GM13977 (cell line): ENCODE measurements at regions not wholly inside any gene's neighbourhood (a gene's known extent, or its start where the extent isn't known, plus 50 kb on each side); places are given as distances from the start of the nearest gene placed in this dataset.

Source experiments
- DNase-seq: peaks from one replicate; pipeline ENCODE4 v3.0.0; 2012; ENCODE audit warnings: low spot score
- in situ Hi-C: fragments of 300-500 bp; cut with MboI; formaldehyde crosslinking; loops from one replicate; pipeline ENCODE4 v1.12.0; 2022; ENCODE audit warnings: low sequenced_read_pairs, low pct_unique_long_range_greater_than_20kb, mixed read lengths, inconsistent platforms; ENCODE audit not compliant: unreplicated experiment
- TF ChIP-seq, protein P1 (sequence below): IDR thresholded peaks from 2 replicates; pipeline ENCODE4 v1.5.1; 2012; ENCODE audit warnings: mild to moderate bottlenecking, control low read depth; ENCODE audit not compliant: insufficient read depth; ENCODE audit errors: extremely low read depth, missing control alignments

DNA sequence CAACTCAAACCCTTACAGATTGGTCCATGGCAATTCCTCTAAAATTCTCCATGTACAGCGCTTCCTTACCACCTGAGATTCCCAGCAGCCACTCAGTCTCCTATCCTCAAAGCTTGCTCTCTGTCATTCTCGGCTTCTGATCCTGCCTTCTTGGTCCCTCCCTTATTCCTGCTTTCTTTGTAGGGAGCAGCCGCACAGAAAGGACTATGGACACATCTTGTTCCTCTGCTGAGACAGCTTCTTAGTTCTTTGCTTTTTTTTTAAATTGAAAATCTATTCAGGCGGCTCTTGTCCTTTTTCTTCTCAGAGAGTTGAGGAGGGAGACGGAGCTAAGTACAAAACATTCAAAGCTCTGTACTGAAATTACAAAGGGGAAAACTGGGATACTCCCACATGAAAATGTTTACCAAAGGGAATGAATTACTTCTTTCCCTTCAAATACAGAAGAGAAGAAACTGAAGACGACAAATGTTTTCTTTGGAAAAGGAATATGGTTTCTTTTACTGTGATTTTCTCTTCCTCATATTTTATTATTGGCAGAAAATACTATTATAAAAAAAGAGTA is 285.1 kb downstream of the IL20RB start:
- in situ Hi-C loops: no loop called here
- TF ChIP-seq, protein P1, sequence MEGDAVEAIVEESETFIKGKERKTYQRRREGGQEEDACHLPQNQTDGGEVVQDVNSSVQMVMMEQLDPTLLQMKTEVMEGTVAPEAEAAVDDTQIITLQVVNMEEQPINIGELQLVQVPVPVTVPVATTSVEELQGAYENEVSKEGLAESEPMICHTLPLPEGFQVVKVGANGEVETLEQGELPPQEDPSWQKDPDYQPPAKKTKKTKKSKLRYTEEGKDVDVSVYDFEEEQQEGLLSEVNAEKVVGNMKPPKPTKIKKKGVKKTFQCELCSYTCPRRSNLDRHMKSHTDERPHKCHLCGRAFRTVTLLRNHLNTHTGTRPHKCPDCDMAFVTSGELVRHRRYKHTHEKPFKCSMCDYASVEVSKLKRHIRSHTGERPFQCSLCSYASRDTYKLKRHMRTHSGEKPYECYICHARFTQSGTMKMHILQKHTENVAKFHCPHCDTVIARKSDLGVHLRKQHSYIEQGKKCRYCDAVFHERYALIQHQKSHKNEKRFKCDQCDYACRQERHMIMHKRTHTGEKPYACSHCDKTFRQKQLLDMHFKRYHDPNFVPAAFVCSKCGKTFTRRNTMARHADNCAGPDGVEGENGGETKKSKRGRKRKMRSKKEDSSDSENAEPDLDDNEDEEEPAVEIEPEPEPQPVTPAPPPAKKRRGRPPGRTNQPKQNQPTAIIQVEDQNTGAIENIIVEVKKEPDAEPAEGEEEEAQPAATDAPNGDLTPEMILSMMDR: no peak
- DNase-seq: no peak

DNA sequence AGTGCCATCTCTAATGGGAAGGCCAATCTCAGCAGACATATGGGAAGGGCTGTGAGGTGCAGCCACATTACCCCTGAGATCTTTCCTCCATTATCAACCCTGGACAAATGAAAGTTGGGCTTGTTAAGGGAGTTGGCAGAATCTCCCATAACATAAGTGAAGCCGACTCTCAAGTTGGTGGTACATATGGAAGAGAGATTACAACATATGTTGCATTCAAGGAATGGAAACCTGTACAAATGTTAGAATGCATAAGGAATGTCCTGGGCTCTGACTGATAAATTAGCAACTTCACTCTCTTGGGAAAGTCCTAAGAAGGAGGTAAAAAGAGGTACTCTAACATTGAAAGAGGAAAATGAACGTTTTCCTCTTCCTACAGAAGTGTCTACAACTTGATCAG is 288.7 kb downstream of the IL20RB start:
- no peak for DNase-seq
- in situ Hi-C loops: no loop called here
- TF ChIP-seq, protein P1: no peak

DNA sequence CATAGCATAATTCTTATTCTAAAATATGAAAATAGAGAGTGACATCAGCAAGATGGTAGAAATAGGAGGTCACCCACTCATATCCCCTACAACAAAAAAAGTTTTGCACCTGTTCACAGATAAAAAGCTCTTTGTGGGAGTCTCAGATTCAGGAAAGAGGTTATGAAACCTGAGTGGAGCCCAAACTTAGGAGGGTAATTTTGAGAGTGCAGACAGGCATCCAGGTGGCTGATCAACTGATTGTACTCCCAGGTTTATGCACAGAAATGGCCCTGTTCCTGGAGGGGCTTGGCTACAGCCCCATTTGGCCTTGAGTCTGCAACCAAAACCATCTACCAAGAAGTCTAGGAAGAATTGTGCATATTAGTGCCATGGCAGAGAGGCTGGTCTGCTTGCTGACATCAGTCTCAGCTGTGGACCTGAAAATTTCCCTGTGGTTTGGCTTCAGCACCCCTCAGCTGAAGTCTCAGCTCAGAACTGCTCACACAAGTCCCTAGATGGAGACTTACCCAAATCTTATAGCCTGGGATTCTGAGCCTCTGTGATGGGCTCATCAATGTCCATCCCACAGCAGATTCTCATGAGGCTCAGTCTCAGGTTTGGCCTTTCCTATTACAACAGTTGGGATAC is 291.6 kb downstream of the IL20RB start:
- TF ChIP-seq, protein P1: no peak
- in situ Hi-C loops: no loop called here
- no peak for DNase-seq

DNA sequence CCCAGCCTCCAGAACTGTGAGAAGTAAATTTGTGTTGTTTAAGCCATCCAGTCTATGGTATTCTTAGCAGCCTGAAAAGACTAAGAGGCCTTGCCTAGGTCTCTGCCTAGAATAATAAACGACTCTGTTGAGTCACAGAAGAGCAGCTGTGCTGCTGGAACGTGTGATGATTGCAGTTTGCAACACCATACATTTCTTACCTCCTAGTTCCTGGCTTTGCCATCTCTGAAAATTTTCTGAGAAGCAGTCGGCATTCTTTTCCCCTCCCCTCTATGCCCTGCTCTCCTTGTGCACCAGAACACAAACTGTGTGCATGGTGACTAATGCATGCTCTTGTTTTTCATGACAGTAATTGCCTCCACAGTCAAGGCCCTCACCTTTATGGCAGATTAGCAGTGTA is 301.3 kb downstream of the IL20RB start:
- DNase-seq: no peak
- in situ Hi-C loops: no loop called here
- TF ChIP-seq, protein P1: no peak

DNA sequence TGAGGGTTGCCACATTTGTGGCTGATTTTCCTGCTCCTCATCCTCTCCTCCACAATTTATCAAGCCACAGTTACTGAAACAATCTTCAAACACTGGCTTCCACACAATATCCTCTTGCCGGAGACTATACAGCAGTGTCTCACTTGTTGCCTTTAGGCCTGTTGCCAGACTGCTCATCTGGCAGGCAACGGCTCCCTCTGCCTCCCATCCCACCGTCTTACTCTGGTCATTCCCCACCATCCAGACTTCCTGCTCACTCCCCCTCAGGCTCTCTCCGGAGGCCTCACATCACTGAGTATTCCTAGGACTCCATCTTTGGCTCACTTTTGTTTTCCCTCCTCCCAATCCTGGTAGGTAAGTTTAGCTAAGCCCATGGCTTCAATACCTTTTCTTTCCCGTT is 301.9 kb downstream of the IL20RB start:
- DNase-seq: no peak
- TF ChIP-seq, protein P1: no peak
- in situ Hi-C loops: no loop called here

DNA sequence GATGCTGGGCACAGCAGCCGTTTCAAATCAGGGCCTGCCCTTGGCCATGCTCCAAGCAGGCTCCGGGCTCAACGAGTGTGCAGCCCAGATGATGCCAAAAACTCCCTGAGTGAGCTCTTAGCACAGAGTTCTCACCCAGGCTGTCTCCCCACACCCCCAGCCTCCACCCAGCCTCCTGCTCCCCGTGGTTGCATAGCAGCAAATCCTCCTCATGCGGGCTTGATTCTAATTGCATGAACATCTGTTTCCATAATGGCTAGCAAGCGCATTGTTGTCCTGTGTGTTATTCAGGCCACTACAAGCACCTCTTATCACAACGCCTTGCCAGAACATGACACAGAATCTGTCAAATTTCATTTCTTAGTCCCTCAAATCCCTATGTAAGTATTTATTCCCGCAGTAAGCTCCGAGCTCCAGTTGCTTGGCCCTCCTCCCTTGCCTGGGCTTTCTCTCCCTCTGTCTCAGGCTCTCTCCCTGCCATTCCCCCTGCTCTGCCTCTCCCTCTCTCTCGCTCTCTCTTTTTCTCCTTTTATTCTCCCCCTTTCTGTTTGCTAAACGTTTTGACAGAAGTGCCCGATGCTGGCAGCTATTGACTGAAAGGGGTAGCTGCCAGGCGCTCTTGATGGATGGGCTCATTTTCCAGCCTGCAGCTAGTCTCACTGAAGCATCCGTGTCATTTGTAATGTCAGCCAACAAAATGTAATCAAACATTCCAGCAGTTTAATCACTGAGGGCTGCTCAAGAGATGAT is 306.5 kb downstream of the IL20RB start:
- in situ Hi-C loops: no loop called here
- no peak for DNase-seq
- TF ChIP-seq, protein P1: no peak
